HG03175 (cell line): ENCODE measurements at regions not wholly inside any gene's neighbourhood (a gene's known extent, or its start where the extent isn't known, plus 50 kb on each side); places are given as distances from the start of the nearest gene placed in this dataset.
"Not testable (repeated sequence)": the region's sequence is repeated elsewhere in the genome, so short reads cannot be mapped to it uniquely, and the experiment has no call there.

Source experiments
- ATAC-seq: cut with Tn5 transposase; IDR thresholded peaks from one replicate; pipeline ENCODE4 v1.9.1; 2021; ENCODE audit warnings: mild to moderate bottlenecking, moderate library complexity; ENCODE audit not compliant: unreplicated experiment

GRCh38 chr9:81804306-81804705, 115.0 kb upstream of the TLE1 start:
- ATAC-seq, result no peak

- not testable (repeated sequence) for ATAC-seq
These were observed 116.5 kb upstream of the SPATA31D4 start for GRCh38 chr9:81811688-81812087.

GRCh38 chr9:81814401-81814793, 113.8 kb upstream of the SPATA31D4 start:
- ATAC-seq, result no peak

- ATAC-seq, result peak; percentile 92
These were observed 113.3 kb upstream of the SPATA31D4 start for GRCh38 chr9:81814794-81815464.

GRCh38 chr9:81815781-81816180, 112.4 kb upstream of the SPATA31D4 start:
- no peak for ATAC-seq

GRCh38 chr9:81819155-81819554, 109.1 kb upstream of the SPATA31D4 start:
- no peak for ATAC-seq

- ATAC-seq, result no peak
These were observed 108.2 kb upstream of the SPATA31D4 start for GRCh38 chr9:81819859-81820546.

- no peak for ATAC-seq
These were observed 105.8 kb upstream of the SPATA31D4 start for GRCh38 chr9:81822301-81822865.

- ATAC-seq, result no peak
These were observed 105.3 kb upstream of the SPATA31D4 start for GRCh38 chr9:81822967-81823366.

- no peak for ATAC-seq
These were observed 104.3 kb upstream of the SPATA31D4 start for GRCh38 chr9:81823672-81824554.

GRCh38 chr9:81824802-81825730, 103.2 kb upstream of the SPATA31D4 start:
- no peak for ATAC-seq

GRCh38 chr9:81825846-81826516, 102.2 kb upstream of the SPATA31D4 start:
- ATAC-seq, result no peak

- no peak for ATAC-seq
These were observed 101.7 kb upstream of the SPATA31D4 start for GRCh38 chr9:81826517-81826906.

GRCh38 chr9:81827616-81828296, 100.5 kb upstream of the SPATA31D4 start:
- peak; percentile 92 for ATAC-seq

- ATAC-seq, result no peak
These were observed 98.9 kb upstream of the SPATA31D4 start for GRCh38 chr9:81829195-81829882.

GRCh38 chr9:81830431-81830830, 97.8 kb upstream of the SPATA31D4 start:
- ATAC-seq, result not testable (repeated sequence)

GRCh38 chr9:81832571-81833285, 95.5 kb upstream of the SPATA31D4 start:
- ATAC-seq, result no peak
